HG02642 (cell line): ENCODE measurements at regions not wholly inside any gene's neighbourhood (a gene's known extent, or its start where the extent isn't known, plus 50 kb on each side); places are given as distances from the start of the nearest gene placed in this dataset.

Experiments used
- ATAC-seq: cut with Tn5 transposase; IDR thresholded peaks from one replicate; pipeline ENCODE4 v1.9.1; 2021; ENCODE audit warnings: mild to moderate bottlenecking; ENCODE audit not compliant: unreplicated experiment, poor library complexity

DNA sequence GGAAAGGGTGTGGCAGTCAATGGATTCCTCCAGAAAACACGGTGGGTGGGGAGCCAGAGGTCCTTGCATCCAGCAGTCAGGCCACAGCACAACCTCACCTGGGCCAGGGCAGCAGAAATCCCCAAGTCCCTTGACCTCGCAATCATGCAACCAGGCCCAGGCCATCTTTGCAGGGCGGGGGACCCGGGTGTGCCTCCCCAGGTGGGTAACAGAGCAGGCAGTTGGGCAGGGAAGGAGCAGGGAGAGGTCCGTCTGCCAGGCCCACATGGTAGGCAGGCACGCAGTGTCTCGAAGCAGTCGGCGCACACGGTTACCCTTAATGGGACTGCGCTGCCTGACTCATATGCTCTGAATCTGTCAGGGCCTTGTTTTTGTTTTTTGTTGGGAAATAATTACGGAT, 153.0 kb downstream of the RBFOX3 start:
- no peak for ATAC-seq

DNA sequence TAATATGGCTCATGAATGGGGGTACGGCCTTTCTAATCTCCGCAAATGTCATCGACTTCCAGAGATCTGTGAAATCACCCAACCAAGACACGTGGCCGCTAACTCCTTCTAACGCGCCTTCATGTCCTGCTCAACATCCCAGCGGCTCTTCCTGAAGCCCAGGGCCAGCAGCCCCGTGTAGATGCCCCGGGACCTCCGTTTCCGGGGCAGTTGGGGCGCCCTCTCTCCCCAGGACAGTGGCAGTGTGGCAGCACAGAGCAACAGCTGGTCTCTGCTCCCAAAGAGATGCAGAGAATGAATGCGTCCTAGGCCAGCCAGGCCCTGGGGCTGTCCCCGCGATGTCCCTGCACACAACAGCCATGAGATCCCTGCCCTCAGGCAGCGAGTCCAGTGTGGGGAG, 153.5 kb downstream of the RBFOX3 start:
- ATAC-seq, result no peak

DNA sequence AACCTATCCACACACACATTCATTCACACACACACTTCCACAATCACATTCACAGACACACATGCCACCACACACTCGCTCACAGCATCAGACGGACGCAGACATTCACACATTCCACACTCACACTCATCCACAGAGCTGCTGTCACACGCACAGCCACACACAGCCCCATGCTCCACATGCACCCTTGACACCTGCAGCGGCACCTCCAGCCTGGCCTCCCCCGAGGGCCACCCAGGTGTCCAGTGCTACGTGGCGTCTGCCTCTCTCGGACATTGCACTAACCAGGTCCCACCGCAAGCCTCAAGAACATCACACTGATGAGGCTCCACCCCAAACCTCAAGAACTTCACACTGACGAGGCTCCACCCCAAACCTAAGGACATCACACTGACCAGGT, 155.2 kb downstream of the RBFOX3 start:
- ATAC-seq, result no peak

DNA sequence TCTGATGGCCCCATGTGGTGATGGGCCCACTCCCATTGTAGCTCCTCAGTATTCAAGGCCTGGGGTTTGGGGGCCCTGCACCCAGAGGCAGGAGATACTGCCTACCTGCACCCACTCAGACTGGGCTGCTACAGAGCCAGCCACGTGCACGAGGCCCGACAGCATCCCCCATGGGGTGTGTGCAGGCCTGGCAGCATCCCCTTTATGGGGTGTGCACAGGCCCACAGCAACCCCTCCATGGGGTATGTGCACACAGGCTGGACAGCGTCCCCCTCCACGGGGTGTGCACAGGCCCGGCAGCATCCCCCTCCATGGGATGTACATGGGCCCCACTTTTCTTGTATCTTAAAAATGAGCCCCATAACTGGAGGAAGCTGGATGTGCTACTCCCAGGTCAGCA, 156.0 kb downstream of the RBFOX3 start:
- no peak for ATAC-seq

DNA sequence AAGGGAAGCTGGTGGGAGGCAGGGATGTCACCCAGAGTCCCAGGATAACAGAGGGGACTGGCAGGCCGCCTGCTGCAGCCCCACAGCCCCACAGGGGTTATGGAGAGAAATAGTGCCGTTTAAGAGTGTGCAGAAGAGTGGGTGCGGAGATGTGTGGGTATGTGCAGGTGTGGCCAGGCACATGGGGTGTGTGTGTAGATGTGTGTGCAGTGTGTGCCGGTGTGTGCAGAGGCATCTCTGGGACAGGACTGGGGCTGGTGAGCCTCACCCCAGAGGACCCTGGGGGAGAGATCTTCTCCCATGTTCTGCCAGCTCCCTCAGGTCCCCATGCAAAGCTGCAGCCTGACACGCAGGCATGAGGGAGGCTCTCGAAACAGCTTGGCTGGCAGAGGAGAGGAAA, 157.4 kb downstream of the RBFOX3 start:
- ATAC-seq, result no peak

DNA sequence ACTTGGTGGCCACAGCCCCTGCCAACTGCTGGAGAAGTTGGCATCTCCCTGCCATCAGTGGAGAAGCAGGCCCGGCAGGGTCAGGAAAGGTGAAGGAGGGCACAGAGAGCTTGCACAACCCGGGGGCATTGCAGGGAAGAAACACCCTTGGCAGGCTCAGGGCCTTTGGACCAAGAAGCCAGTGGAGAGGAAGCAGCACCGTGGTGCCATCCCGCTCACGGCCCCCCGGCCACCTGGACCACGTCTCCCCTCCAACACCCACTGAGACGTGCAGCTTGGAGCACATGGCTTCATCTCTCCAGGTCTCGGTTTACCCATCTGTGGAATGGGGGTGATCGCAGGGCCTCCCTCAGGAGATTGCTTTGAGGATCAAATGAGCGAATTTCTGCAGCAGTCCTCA, 158.1 kb downstream of the RBFOX3 start:
- no peak for ATAC-seq

DNA sequence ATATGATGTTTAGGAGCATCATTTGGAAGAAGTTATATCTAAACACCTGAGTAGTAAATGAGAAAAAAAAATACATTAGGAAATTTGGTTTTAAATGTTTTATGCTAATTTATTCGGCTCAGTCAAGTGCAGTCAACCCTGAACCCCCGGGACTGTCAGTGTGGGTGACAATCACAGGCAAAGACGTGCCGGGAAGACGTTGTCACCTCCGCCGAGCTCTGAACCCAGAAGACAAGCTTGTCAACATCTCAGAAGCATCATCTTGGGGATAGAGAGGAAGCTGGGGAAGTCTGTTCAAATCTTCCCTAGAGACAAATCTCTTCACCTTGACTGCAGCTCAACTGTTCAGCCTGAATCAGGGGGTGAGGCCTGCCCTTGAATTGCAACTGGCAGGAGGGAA, 159.7 kb downstream of the RBFOX3 start:
- ATAC-seq, result no peak

DNA sequence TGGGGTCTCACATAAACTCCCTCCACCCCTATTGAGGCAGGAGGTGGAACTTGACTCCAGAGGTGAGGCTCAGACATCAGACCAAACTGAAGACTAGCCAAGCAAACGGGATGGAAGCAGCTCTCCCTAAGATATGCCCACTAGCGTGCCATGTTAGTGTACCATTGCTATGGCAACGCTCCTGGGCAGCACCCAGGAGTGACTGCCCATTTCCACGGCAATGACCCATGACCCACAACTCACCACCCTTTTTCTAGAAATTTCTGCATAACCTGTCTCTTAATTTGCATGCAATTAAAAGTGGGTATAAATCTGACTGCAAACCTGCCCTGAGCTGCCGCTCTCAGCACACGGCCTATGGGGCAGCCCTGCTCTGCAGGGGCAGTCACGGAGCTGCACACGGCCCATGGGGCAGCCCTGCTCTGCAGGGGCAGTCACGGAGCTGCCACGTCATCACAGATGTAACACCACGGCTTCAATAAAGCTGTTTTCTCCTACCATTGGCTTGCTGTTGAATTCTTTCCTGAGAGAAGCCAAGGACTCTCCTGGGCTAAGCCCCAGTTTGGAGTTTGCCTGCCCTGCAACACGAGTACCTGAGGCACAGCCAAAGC, 164.3 kb downstream of the RBFOX3 start:
- ATAC-seq, result no peak

DNA sequence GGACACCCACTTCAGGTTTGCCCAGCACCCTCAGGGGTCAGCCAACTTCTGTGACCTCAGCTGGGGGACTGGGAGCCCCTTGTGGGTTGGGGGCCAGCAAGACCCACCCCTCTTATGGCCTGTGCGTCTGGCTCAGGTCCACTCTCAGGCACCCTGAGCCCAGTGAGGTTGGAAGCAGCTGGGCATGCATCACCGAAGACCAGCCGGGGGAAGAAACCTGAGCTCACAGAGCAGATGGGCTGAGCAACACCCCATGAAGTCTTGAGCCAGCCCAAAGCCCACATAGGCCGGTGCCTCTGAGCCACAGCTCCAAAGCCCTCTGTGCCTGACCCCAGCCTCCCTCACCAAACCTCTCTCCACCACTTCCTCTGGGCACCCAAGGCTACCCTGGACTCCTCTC, 166.7 kb downstream of the RBFOX3 start:
- no peak for ATAC-seq

DNA sequence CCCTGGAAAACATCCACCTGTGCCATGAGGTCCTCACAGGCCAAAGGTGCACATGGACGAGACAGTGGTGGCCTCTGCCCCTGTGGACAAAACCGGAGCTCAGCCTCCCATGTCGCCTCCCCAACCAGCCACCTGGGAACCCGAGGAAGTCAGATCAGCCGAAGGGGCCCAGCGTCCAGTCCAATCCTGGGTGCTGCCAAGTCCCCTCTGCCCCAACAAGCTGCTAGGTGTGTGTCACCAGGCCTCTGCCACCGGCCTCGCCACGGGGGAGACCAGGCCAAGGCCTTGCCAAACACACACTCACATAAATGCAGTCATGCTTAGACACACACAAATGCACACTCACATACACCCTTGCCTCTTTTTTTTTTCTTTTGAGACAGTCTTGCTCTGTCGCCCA, 167.8 kb downstream of the RBFOX3 start:
- ATAC-seq, result no peak

DNA sequence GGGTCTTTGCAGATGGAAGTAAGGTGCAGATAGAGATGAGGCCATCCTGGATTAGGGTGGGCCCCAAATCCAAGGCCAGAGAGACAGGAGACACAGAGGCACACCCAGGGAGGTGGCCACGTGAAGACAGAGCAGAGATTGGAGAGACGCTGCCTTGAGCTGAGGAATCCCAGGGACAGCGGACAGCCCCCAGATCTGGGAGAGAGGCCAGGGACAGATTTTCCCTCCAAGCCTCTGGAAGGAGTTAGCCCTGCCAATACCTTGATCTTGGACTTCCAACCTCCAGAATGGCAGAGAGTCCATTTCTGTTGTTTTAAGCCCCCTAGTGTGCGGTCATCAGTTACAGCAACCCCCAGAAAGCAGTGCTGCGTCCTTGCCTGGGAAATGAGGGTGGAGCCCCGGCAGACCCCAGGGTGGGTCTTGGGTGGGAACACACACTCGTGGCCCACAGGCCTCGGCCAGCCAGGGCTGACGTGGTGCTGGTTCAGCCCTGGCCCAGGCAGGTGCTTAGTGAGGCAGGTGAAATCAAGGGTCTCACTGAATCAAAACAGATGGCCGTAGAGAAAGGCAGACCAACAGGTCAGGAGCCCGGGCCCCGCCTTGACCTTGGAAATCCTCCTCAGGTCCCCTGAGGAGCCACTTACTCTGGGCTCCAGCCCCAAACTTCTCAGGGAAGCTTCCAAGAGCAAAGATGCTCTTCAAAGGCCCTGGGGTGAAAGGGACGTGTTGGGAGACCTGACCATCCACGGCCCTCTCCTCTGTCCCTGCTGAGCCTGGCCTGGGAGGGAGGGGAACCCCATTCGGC, 169.3 kb downstream of the RBFOX3 start:
- ATAC-seq, result no peak

DNA sequence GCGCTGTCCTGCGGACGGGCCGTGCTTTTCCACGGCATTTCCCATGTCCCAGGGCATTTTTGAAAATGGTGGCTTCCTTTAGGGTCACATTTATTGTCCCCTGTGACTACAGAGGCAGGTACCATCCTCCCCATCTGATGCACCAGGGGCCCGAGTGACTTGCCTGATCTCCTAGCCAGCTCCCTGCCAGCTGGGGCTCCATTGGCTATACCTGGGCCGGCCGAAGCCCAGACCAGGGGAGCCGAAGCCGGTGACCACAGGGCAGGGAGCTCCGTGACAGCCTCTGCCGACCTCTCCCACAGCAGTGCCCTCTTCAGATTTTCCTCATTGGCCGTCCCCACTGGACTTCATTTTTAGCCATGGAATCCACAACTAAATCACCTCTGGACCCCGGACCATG, 170.6 kb downstream of the RBFOX3 start:
- ATAC-seq, result no peak

DNA sequence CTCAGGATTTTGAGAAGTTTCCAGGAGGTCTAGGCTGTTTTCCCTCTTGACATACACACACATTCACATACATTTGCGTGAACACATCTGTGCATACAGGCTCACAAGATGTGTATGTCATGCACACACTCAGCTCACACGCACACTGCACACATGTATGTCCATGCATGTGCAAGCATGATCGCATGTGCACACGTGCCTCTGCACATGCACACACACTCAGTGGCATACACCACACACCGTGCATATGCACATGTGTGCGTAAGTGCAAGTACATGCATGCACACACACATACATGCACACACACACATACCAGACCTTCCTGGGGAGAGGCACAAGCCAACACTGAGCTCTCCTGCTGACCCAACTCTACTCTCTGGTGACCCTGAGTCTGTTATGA, 171.4 kb downstream of the RBFOX3 start:
- ATAC-seq, result no peak

DNA sequence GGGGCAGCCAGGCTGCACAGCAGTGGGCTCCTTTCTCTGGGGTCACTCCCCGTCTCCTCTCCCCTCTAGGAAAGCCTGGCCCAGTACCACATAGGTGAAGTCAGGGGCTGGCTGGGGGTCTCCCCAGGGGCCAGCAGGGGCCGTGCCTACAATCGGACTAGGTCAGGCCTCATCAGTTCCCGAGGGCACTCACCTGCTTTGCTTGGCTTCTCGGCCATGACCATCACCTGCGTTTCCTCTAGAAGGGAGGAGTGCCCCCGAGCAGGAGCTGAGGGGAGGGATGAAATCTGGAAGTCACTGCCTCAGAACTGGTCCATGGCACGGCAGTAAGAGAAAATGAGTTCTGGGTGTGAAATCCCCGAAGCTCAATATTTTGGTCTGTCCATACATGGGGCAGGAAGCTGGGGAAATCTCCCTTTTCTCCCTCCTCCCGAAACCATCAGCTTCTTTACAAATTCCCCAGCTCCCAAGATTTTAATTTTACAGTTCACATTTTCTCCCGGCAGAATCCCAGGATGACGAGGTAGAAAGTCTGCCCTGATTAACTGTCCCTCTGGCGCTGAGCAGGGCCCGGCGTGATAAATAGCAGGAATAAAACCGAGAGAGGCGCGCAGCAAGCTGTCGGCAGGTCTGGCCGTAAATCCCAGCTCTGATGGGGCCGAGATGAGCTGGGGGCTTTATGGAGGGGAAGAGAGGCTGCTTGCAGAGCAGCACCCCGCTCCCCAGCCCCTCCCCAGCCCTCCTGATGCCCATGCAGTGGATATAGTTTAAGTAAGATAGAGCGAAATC, 172.1 kb downstream of the RBFOX3 start:
- no peak for ATAC-seq

DNA sequence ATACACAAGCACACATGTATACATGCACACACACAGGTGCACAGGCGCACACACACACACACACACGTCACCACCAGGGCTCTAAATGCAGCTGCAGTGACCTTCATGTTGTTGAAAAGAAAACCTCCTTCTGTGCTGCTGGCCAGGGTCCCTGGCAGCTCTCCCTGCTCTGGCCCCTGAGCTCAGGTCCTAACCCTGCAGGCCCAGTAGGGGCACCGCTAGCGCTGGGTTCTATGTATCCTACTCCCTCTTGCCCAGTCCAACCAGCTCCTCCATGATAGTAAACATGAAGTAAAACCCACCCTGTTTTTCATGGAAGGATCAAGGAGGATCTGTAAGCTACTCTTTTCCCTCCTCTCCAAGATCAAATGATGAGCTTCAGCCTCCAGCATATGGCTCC, 172.8 kb downstream of the RBFOX3 start:
- ATAC-seq, result no peak

DNA sequence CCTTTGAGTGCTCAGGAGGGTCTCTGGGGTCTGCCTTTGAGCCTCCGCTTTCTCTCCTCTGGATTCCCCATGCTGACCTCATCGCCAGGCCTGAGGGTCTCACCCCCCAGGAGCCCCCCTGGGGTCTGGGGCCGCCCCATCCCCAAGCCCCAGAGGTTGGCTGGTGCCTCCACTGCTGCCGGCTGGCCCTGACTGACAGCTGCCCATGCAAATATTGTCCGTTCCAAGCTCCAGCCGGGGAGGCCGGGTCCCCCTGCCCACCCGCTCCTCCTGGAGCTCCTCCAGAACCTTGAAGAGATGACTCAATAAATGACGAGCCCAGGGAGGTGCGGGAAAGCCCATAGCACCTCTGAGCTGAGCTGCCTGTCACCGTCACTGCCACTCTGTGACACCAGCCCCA, 173.8 kb downstream of the RBFOX3 start:
- ATAC-seq, result no peak

DNA sequence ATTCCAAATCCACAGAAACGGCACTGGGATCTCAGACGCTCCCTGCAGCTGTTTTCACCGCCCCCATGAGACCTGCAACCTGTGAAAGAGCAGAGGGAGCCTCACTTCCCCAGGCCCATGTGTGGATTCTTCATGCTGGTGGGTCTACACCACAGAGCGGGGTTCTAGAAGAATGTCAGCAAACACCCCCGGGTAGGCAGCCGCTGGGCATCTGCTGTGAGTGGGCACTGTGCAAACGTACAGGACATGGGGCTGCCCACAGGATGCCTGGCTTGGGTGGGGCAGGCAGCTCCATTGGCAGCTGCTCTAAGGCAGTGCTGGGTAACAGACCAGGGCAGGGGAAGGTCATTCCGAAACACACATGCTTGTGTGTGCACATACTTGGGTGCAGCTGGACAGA, 174.9 kb downstream of the RBFOX3 start:
- ATAC-seq, result no peak

DNA sequence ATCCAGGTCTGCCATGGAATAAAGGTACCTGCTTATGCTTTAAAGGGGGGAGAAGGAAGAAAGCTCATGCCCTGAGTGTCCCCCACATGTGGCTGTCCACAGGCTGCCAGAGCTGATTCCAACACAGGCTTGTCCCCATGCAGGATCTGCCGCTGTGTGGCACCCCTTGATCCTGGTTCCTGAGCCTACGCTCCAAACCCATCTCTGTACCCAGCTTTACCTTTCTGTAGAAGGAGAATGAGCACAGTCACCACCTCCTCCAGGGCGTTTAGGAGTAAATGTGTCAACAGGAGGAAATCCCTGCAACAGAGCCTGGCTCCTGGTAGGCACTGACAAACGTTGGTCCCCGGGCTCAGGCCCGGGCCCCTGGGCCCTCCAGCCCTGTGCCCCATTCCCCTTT, 175.6 kb downstream of the RBFOX3 start:
- no peak for ATAC-seq

DNA sequence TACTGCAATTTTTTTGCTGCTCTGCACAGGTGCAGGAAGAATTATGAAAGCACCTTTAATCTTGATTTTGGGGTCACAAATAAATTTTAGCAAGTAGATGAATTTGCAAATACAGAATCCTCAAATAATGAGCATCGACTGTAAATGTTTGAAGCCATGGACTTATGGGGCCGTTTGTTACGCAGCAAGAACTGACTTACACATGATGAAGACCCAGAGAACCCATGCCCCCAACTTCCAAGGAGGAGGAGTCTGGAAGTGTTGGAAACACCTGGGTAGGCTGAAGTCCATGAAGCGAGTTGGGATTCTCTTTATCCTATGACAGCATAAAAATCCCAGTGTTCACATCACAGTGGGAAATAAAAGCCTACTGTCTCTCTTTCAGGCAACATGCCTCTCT, 176.6 kb downstream of the RBFOX3 start:
- no peak for ATAC-seq

DNA sequence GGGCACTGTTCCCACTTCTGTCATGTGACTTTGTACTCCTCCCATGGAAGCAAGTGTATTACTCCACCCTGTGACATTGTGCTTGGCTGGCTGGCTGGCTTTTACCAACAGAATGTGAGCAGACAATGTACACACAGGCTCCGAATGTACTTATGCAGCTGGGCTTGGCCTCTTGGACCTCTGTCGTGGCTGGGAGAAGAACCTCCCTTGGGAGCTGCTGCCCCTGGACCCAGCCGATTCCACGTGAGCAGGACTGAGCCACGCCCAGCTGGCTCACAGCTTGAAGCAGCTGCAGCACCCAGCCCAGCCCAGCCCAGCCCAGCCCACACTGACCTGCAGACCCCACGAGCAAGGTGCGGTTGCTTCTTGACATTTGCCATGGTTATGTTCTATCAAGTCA, 177.5 kb downstream of the RBFOX3 start:
- no peak for ATAC-seq

DNA sequence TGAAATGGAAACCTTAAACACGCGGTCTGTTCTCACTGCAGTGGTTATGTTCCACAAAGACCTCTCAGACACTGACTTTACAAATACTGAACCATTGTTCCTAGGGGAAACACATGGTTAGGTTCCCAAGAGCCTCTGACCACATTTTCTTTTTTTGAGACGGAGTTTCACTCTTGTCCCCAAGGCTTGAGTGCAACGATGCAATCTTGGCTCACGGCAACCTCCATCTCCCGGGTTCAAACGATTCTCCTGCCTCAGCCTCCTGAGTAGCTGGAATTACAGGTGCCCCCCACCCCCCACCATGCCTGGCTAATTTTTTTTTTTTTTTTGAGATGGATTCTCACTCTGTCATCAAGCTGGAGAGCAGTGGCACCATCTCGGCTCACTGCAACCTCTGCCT, 179.7 kb downstream of the RBFOX3 start:
- no peak for ATAC-seq
